MM.1S (cell line): ENCODE measurements at regions not wholly inside any gene's neighbourhood (a gene's known extent, or its start where the extent isn't known, plus 50 kb on each side); places are given as distances from the start of the nearest gene placed in this dataset.

Experiments used
- CTCF ChIP-seq: fragments of 300-600 bp; sonication (generic); IDR thresholded peaks from 2 replicates; pipeline ENCODE4 v1.5.1; 2016; ENCODE audit warnings: antibody characterized with exemption, low read length, mixed read lengths
- EZH2 ChIP-seq: fragments of 300-600 bp; sonication (generic); optimal IDR thresholded peaks from 2 replicates; pipeline ENCODE3; 2017; ENCODE audit warnings: low read depth, mild to moderate bottlenecking, antibody characterized with exemption, low read length, mixed read lengths

- TF ChIP-seq CTCF (no peak), EZH2 (no peak)
Measured at GRCh38 chr2:150292192-150292591, 195.3 kb downstream of the RND3 start.
